ENCODE measurements at regions not wholly inside any gene's neighbourhood (a gene's known extent, or its start where the extent isn't known, plus 50 kb on each side); places are given as distances from the start of the nearest gene placed in this dataset.

- intact Hi-C loops (cut with micrococcal nuclease) = no loop called here
- no TSS peak for BruUV-seq (replicated peaks)
- Histone ChIP-seq H3K4me3 (replicated peaks in 1 of 2; ENCODE audit: low read depth in 1 of 2, low read length in 2 of 2) (no peak overlapping the region), H3K27ac (ENCODE audit: low read depth, low read length) (no peak overlapping the region), H3K9me3 (ENCODE audit: control insufficient read depth in 1 of 2, insufficient read depth in 1 of 2, low read depth in 1 of 2, low read length in 2 of 2) (no peaks in the 10 kb centered on the region), H3K9me2 (ENCODE audit: insufficient read depth) (no peaks in the 10 kb centered on the region), H3K36me3 (ENCODE audit: control insufficient read depth in 1 of 2, insufficient read depth in 2 of 2, low read length in 2 of 2) (no peaks in the 10 kb centered on the region), H3K4me1 (ENCODE audit: control insufficient read depth in 1 of 2, insufficient read depth in 2 of 2, low read length in 2 of 2) (peaks cover 5 to 12% of the 10 kb centered on the region in 2 experiments; a peak in 2 of 4 replicates), H3K79me2 (ENCODE audit: insufficient read depth, low read length) (no peaks in the 10 kb centered on the region), H4K20me1 (ENCODE audit: insufficient read depth) (no peaks in the 10 kb centered on the region), H2AFZ (ENCODE audit: low read depth, low read length, poor library complexity, severe bottlenecking) (no peak overlapping the region), H3K4me2 (ENCODE audit: low read length) (no peak overlapping the region), H3K27me3 (ENCODE audit: insufficient read depth, low read length) (peaks cover 23% of the 10 kb centered on the region), H3K9ac (ENCODE audit: low read length) (no peak overlapping the region)
- DNase-seq (ENCODE audit: low read depth, low spot score) = no peak
- TF ChIP-seq REST (IDR thresholded peaks at IDR 0.05; ENCODE audit: low read depth) = no peak
- no peak for TF ChIP-seq POLR2AphosphoS5 (IDR thresholded peaks at IDR 0.05; ENCODE audit: low read depth, low read length)
- no peak for TF ChIP-seq TCF7L2 (IDR thresholded peaks at IDR 0.05; ENCODE audit: borderline replicate concordance, extremely low read depth, insufficient read depth, insufficient read length)
- no peak for TF ChIP-seq SRF (IDR thresholded peaks at IDR 0.05; ENCODE audit: low read depth)
- TF ChIP-seq JUND (IDR thresholded peaks at IDR 0.05) = no peak
- TF ChIP-seq ZBTB33 (IDR thresholded peaks at IDR 0.05; ENCODE audit: extremely low read depth, insufficient replicate concordance, low read length) = no peak
- TF ChIP-seq MAX (IDR thresholded peaks at IDR 0.05) = no peak
- TF ChIP-seq EZH2phosphoT487 (IDR thresholded peaks at IDR 0.05; ENCODE audit: borderline replicate concordance) = no peak
- no peak for TF ChIP-seq YY1 (IDR thresholded peaks at IDR 0.05; ENCODE audit: extremely low read depth, insufficient replicate concordance, low read depth, low read length)
- TF ChIP-seq FOSL1 (IDR thresholded peaks at IDR 0.05; ENCODE audit: low read depth) = no peak
- TF ChIP-seq RAD21 (IDR thresholded peaks at IDR 0.05; ENCODE audit: low read depth) = no peak
- TF ChIP-seq CBX3 (IDR thresholded peaks at IDR 0.05; ENCODE audit: low read depth) = no peak
- TF ChIP-seq CTCF (IDR thresholded peaks at IDR 0.05 in 2 of 3, conservative IDR thresholded peaks at IDR 0.05 in 1 of 3; ENCODE audit: borderline replicate concordance in 1 of 3, insufficient read depth in 1 of 3, low read depth in 2 of 3, low read length in 2 of 3) = no peak
- no peak for TF ChIP-seq ATF3 (IDR thresholded peaks at IDR 0.05)
- TF ChIP-seq CEBPB (IDR thresholded peaks at IDR 0.05; ENCODE audit: low read depth) = no peak
- TF ChIP-seq EZH2 (IDR thresholded peaks at IDR 0.05) = no peak
- no peak for TF ChIP-seq SP1 (IDR thresholded peaks at IDR 0.05; ENCODE audit: low read depth)
- TF ChIP-seq ELF1 (IDR thresholded peaks at IDR 0.05; ENCODE audit: borderline replicate concordance, low read depth) = no peak
- RAD21 ChIA-PET (ENCODE audit: low non-redundant PET in 1 of 2, low total read pairs in 2 of 2, uncharacterized antibody in 2 of 2, unreplicated experiment in 2 of 2) = no interaction called here
- POLR2A ChIA-PET = no interaction called here
- no peak for ATAC-seq
- CTCF ChIA-PET = no interaction called here
Observed at GRCh38 chr3:10644189-10644588, 138.8 kb upstream of the ATP2B2 start.

All from HCT116 (cell line).